ENCODE measurements at regions not wholly inside any gene's neighbourhood (a gene's known extent, or its start where the extent isn't known, plus 50 kb on each side); places are given as distances from the start of the nearest gene placed in this dataset.

DNA sequence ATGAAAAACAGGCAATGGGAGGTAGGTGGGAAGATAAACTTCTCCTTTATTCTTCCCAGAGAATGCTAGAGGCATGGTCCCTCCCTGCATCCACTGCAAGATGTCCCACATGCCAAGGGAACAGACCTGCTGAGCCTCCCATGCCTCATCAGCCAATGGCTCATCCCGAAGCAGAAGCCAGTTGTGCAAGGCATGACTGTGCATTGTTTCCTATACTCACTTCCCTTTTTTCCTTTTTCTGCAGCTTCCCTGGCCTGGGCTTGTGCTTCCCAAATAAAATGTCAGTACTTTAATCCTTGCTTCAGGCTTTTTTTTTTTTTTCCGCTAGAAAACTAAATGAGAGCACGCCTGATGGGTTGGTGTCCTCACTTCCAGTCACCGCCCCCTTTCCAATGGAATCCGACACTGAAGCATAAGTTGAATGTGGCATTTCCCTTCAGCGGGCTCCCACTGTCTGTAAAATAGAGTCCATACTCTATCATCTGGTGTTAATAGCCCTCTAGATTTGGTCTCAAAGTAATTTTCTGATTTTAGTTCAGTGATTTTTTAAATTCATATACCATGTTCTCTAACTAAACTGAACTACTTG, 239.0 kb upstream of the JADE1 start:
- no peak for DNase-seq (ENCODE audit: low read depth in 1 of 2, low spot score in 1 of 2)

- no peak for DNase-seq (ENCODE audit: low read depth in 1 of 2, low spot score in 1 of 2)
Measured at GRCh38 chr4:128566693-128567092, 242.8 kb upstream of the JADE1 start.

DNA sequence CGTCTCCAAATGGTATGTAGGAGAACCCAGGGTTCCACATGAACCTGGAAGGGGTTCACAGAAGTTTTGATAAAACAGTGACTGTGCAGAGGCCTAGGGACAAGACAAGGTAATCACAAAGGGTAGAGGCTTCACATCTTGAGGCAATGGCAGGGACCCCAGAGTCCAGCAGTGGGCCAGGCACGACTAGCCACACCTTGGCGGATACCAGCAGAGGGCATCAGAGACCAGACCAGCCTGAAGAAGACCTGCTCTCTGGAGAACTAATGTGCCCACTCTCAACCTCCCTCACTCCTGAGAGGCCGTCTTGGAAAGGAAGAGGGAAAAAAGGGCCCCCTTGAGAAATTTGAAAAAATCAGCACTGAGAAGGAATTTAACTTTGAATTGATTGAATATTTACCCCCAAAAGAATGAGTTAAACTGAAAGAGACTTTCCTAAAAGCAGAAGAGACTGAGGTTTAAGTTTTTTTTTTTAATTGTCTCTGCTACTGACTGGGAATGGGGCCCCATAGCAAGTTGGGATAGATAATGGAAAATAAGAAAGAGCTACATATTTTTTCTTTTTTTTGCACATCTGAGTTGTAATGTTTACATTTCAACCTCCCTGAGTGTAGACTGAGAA, 243.8 kb upstream of the JADE1 start:
- no peak for DNase-seq (ENCODE audit: low read depth in 1 of 2, low spot score in 1 of 2)

GRCh38 chr4:128565054-128565453, 244.4 kb upstream of the JADE1 start:
- DNase-seq (ENCODE audit: low read depth in 1 of 2, low spot score in 1 of 2), result no peak

GRCh38 chr4:128564081-128564630, 245.3 kb upstream of the JADE1 start:
- no peak for DNase-seq (ENCODE audit: low read depth in 1 of 2, low spot score in 1 of 2)

DNA sequence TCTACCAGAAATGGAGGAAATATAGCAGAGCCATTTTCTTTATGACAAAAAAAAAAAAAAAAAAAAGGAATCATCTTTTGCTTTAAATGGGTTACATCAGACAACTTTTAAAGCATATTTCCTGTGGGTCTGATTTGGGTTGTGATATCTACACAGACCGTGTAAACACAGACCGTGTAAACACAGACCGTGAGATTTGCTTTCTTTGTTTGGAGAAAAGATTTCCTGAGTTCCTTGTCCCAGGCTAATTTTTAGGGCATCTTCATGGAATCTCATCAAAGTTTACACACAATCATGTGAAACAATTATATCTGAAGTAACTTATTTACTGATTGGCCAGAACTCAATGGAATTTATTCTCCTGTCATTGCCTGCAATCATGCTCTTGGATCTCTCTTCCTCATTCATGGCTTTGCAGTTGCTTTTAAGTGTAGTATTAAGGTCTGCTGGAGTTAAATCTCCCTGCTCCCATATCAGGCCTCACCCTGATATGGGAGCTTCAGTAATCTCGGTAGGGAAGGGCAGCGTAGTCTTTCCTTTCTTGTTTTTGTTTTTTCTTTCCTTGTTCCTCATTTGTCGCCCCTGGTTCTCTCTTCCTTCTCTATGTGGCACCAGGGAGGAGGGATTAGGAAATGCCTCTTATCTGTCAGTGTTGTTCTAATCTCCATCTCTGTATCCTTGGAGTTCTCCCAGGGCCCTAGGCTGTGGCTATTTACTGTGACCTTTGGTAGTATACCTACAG, 248.6 kb upstream of the JADE1 start:
- no peak for DNase-seq (ENCODE audit: low read depth in 1 of 2, low spot score in 1 of 2)

GRCh38 chr4:128558896-128559679, 250.4 kb upstream of the JADE1 start:
- no peak for DNase-seq (ENCODE audit: low read depth in 1 of 2, low spot score in 1 of 2)

- no peak for DNase-seq (ENCODE audit: low read depth in 1 of 2, low spot score in 1 of 2)
Measured at GRCh38 chr4:128556756-128557155, 252.7 kb upstream of the JADE1 start.

- DNase-seq (ENCODE audit: low read depth in 1 of 2, low spot score in 1 of 2), result no peak
Measured at GRCh38 chr4:128553686-128554515, 255.6 kb upstream of the JADE1 start.

DNA sequence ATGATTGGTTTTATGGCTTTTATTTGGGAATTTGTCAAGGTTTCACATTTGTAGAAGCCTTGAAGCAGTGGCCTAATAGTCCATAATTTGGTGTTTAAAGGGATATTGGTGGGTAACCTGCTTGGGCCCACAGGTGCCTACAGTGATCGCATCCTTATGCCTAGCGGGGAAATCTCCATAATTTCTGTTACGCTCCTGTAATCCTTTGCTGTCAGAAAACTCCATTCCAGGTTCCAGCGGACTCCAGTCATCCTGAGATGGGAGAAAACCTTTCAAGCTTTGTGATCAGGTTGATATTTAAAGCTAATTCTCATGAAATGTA, 257.0 kb upstream of the JADE1 start:
- no peak for DNase-seq (ENCODE audit: low read depth in 1 of 2, low spot score in 1 of 2)

- DNase-seq (ENCODE audit: low read depth in 1 of 2, low spot score in 1 of 2), result no peak
Measured at GRCh38 chr4:128551280-128551679, 258.2 kb upstream of the JADE1 start.

DNA sequence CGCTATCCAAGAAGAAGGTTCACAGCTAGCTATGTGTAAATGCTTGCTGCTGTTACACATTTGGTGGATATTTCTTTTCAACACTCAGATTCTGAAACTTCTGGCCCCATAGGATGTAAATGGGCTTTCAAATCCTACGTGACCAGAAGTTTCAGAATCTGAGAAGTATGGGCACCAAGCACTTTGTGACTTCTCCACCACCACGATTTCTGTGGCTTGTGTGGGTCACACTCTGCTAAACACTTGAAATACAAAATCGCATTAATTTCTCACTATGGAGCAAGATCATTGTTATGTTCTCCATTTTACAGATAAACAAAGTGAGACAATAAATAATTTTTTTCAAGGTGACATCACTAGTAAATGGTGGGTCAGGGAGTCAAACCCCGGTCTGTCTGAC, 259.4 kb upstream of the JADE1 start:
- no peak for DNase-seq (ENCODE audit: low read depth in 1 of 2, low spot score in 1 of 2)

GRCh38 chr4:128549636-128550035, 259.9 kb upstream of the JADE1 start:
- no peak for DNase-seq (ENCODE audit: low read depth in 1 of 2, low spot score in 1 of 2)

- no peak for DNase-seq (ENCODE audit: low read depth in 1 of 2, low spot score in 1 of 2)
Measured at GRCh38 chr4:128548381-128548780, 260.8 kb upstream of the PGRMC2 start.

DNA sequence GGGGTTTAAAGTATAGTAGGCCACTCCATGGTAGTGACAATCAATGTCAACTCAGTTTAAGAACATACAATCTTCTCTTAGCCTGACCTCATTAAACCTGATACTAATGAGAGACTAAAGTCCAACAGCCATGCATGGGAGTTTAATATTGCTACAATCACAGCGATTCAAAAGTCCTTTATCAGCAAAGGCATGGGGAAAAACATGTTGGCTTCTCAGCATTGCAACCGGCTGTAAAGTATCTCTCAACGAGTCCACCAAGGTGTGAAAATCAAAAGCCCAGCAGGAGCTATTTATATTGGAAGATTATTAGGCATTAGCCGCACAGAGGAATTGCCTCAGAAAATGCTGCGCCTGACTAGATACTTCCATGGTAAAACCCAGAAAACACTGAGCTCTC, 256.7 kb upstream of the PGRMC2 start:
- DNase-seq (ENCODE audit: low read depth in 1 of 2, low spot score in 1 of 2), result no peak

- DNase-seq (ENCODE audit: low read depth in 1 of 2, low spot score in 1 of 2), result no peak
Measured at GRCh38 chr4:128543696-128544095, 256.1 kb upstream of the PGRMC2 start.

DNA sequence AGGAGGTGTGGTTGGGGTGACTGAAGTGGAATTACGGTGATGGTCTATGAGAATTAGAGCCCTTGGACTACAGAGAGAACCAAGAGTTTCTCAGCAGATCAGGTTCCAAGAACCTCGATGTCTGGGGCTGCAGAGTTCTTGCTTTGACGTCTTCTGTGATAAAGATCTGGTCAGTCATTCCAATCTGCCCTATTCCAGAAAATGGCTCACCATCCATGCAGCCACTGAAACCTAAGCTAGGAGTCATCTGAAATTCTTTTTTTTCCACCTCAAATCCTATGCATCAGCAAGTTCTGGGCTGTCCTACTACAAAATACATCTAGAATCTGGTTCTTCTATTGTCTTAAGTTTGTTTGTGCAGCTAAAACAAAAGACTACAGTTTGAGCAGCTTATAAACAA, 254.4 kb upstream of the PGRMC2 start:
- no peak for DNase-seq (ENCODE audit: low read depth in 1 of 2, low spot score in 1 of 2)

GRCh38 chr4:128540122-128540521, 252.5 kb upstream of the PGRMC2 start:
- DNase-seq (ENCODE audit: low read depth in 1 of 2, low spot score in 1 of 2), result no peak

GRCh38 chr4:128538111-128538882, 250.7 kb upstream of the PGRMC2 start:
- no peak for DNase-seq (ENCODE audit: low read depth in 1 of 2, low spot score in 1 of 2)

- DNase-seq (ENCODE audit: low read depth in 1 of 2, low spot score in 1 of 2), result no peak
Measured at GRCh38 chr4:128536746-128537145, 249.1 kb upstream of the PGRMC2 start.

Data from activated CD4-positive, alpha-beta T cell treated with anti-CD3 and anti-CD28 coated beads, Interleukin-2, amount 50 U/mL, for 24 hours (primary cell).